Peyer's patch (tissue), 4 donors: ENCODE measurements at regions not wholly inside any gene's neighbourhood (a gene's known extent, or its start where the extent isn't known, plus 50 kb on each side); places are given as distances from the start of the nearest gene placed in this dataset.

Experiments used
- DNase-seq, 3 donors: peaks; one replicate each; pipeline ENCODE4 v3.0.0-alpha.2; 2017 to 2019
- H3K27ac ChIP-seq, 4 donors: fragments of 200-600 bp; sonication (generic); one replicate each; pipeline ENCODE4 v1.5.1; 2016 to 2019
- H3K27me3 ChIP-seq, 2 donors: fragments of 200-600 bp; sonication (generic); one replicate each; pipeline ENCODE4 v1.5.1; 2019
- H3K36me3 ChIP-seq, 3 donors: fragments of 200-600 bp; sonication (generic); one replicate each; pipeline ENCODE4 v1.5.1; 2016 to 2019
- H3K4me1 ChIP-seq, 4 donors: fragments of 200-600 bp; sonication (generic); one replicate each; pipeline ENCODE4 v1.5.1; 2016 to 2019
- H3K4me3 ChIP-seq, 4 donors: fragments of 200-600 bp; sonication (generic); 1 replicate in 3 of 4; 2 replicates in 1 of 4; pipeline ENCODE4 v1.5.1; 2016 to 2019; ENCODE audit warnings: mild to moderate bottlenecking in 1 of 4
- H3K9me3 ChIP-seq, 4 donors: fragments of 200-600 bp; sonication (generic); one replicate each; pipeline ENCODE4 v1.5.1; 2016 to 2019; ENCODE audit warnings: mild to moderate bottlenecking in 1 of 4
- POLR2A ChIP-seq, 2 donors: fragments of 450-650 bp; IDR thresholded peaks; one replicate each; pipeline ENCODE4 v1.5.1; 2017; ENCODE audit warnings: antibody characterized with exemption in 2 of 2, mild to moderate bottlenecking in 2 of 2, moderate library complexity in 2 of 2
- TF ChIP-seq, protein P1 (sequence below), 6 experiments: fragments of 450-650 bp in 4 of 6; fragments of 200-600 bp in 2 of 6; sonication (generic) in 1 of 6; IDR thresholded peaks; one replicate each; pipeline ENCODE4 v1.5.1; 2017 to 2019; ENCODE audit warnings: antibody characterized with exemption in 6 of 6, mild to moderate bottlenecking in 3 of 6, moderate library complexity in 1 of 6

DNA sequence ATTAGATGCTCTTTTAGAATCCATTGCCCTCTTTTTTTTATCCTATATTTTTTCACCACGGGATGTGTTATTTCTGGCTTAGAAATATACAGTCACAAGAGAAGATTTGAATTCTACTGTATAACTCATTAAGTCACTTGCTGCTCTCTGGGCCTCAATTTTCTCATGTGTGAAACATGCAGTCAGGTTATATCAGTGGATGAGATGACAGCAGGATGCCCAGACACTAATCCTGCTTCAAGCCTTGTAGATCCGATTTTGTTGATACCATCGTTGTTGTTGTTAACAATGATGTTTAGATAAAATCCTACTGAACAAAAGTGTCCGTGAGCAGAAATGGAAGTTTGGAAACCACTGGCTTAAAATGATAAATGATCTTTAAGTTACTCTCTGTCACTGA is 421.9 kb upstream of the DMAC1 start:
- no peak for TF ChIP-seq POLR2A (IDR thresholded peaks at IDR 0.05)
- TF ChIP-seq, protein P1, sequence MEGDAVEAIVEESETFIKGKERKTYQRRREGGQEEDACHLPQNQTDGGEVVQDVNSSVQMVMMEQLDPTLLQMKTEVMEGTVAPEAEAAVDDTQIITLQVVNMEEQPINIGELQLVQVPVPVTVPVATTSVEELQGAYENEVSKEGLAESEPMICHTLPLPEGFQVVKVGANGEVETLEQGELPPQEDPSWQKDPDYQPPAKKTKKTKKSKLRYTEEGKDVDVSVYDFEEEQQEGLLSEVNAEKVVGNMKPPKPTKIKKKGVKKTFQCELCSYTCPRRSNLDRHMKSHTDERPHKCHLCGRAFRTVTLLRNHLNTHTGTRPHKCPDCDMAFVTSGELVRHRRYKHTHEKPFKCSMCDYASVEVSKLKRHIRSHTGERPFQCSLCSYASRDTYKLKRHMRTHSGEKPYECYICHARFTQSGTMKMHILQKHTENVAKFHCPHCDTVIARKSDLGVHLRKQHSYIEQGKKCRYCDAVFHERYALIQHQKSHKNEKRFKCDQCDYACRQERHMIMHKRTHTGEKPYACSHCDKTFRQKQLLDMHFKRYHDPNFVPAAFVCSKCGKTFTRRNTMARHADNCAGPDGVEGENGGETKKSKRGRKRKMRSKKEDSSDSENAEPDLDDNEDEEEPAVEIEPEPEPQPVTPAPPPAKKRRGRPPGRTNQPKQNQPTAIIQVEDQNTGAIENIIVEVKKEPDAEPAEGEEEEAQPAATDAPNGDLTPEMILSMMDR (IDR thresholded peaks at IDR 0.05) = no peak
- Histone ChIP-seq H3K27ac (no peak overlapping the region), H3K4me1 (no peaks in the 10 kb centered on the region), H3K4me3 (no peak overlapping the region), H3K9me3 (no peaks in the 10 kb centered on the region), H3K27me3 (no peaks in the 10 kb centered on the region), H3K36me3 (no peaks in the 10 kb centered on the region)
- DNase-seq = no peak

DNA sequence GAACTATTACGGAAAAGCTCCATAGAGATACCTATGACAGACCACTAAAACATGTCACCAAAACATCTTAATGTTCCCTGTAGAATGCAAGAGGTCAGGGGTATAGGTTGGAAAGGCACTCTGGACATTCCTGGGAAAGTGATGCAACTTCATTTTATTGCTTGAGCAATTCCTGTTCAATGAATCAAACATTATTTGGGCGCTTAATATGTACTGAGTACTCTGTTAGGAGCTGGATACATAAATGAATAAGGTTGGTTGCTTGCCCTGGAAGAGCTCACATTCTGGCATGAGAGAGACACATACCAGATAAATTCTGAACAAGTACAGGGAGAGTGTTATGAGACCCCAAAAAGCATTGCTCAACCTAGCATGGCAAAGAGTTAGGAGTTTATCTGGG is 408.9 kb upstream of the DMAC1 start:
- DNase-seq = no peak
- TF ChIP-seq POLR2A (IDR thresholded peaks at IDR 0.05) = no peak
- TF ChIP-seq, protein P1 (IDR thresholded peaks at IDR 0.05) = no peak
- Histone ChIP-seq H3K36me3 (no peaks in the 10 kb centered on the region), H3K4me1 (no peaks in the 10 kb centered on the region), H3K9me3 (no peaks in the 10 kb centered on the region), H3K27ac (no peak overlapping the region), H3K4me3 (no peak overlapping the region), H3K27me3 (no peaks in the 10 kb centered on the region)

DNA sequence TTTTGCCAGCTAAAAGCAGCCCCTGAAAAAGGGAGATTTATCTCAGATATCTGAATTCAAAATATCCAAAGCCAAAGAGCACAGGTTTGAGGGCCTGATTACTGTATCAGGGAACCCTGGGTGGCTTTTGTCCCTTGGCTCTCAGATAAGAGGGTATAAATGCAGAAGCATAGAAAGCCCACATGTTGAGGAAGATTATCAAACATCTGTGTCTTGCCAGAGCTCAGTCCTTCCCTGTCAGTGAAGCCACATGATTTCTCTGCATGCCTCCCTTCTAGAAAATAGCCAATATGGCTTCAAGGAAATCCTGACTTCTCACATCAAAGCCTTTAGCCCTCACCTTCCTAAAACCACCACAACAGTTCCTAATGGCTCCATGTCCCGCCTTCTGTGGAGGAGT is 408.0 kb upstream of the DMAC1 start:
- Histone ChIP-seq H3K9me3 (no peaks in the 10 kb centered on the region), H3K4me3 (no peak overlapping the region), H3K27me3 (no peaks in the 10 kb centered on the region), H3K4me1 (no peaks in the 10 kb centered on the region), H3K27ac (no peak overlapping the region), H3K36me3 (no peaks in the 10 kb centered on the region)
- TF ChIP-seq, protein P1 (IDR thresholded peaks at IDR 0.05) = no peak
- TF ChIP-seq POLR2A (IDR thresholded peaks at IDR 0.05) = no peak
- DNase-seq = no peak

DNA sequence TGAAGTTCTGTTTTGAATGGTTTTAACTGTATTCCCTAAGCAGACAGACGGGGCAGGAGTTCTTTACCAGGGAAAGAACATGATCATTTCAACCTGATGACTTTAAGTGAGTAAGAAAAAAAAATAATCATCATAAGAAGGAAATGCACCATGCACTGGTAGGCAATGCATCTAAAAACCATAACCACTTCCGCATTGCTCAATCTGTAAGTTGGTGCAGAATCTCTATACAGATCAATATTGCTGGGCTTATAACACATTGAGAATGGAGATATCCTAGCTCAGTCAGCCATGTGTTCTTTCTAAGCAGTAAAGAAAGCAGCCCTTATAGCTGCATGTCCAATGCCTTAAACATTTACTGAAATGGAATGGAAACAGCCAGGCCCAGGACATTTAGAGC is 407.1 kb upstream of the DMAC1 start:
- Histone ChIP-seq H3K27ac (no peak overlapping the region), H3K4me3 (no peak overlapping the region), H3K36me3 (no peaks in the 10 kb centered on the region), H3K9me3 (no peaks in the 10 kb centered on the region), H3K27me3 (no peaks in the 10 kb centered on the region), H3K4me1 (no peaks in the 10 kb centered on the region)
- DNase-seq = no peak
- TF ChIP-seq, protein P1 (IDR thresholded peaks at IDR 0.05) = no peak
- TF ChIP-seq POLR2A (IDR thresholded peaks at IDR 0.05) = no peak

DNA sequence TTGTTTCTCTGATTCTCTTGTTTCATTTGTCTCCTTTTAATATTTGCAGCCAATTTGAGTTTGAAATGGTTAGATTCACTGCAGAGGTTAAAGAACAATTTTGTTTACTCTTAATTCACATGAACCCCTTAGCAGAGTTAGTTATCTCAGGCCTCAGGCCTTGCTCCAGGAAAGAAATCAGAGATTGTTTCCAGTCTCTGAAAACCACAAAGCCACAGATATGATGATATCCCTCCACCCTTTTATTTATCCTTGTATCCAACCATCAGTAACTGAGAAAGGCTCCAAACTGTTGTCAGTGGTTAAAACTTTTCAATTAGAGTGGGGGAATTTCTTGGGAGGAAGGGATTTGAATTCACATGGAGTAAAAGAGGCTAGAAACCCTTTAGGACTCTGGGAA is 406.0 kb upstream of the DMAC1 start:
- Histone ChIP-seq H3K9me3 (no peaks in the 10 kb centered on the region), H3K4me1 (no peaks in the 10 kb centered on the region), H3K36me3 (no peaks in the 10 kb centered on the region), H3K27ac (no peak overlapping the region), H3K4me3 (no peak overlapping the region), H3K27me3 (no peaks in the 10 kb centered on the region)
- no peak for TF ChIP-seq POLR2A (IDR thresholded peaks at IDR 0.05)
- TF ChIP-seq, protein P1 (IDR thresholded peaks at IDR 0.05) = no peak
- DNase-seq = no peak

DNA sequence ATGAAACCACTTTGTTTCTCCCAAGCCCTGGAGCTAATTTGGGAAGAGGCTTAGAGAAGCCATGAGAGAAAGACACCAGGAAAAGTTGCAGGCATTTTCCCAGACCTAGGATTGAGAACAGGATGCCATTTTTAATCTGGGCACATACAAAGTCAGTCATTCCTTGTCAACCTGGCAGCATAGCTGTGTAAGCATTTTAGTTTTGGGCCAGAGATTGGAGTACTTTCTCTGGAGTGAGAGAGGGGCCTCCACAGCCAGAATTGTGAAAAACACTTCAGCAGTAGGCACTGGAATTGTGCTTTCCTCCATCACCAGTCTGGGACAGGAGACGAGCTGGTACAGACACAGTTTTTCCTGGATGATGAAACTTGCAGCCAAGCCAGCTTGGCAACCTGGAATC is 390.3 kb upstream of the DMAC1 start:
- no peak overlapping the region for H3K4me3 ChIP-seq
- no peaks in the 10 kb centered on the region for H3K4me1 ChIP-seq
- no peak for DNase-seq
- H3K27me3 ChIP-seq = no peaks in the 10 kb centered on the region
- H3K9me3 ChIP-seq = peaks cover 0 to 15% (median 0%) of the 10 kb centered on the region in 4 donors
- H3K36me3 ChIP-seq = no peaks in the 10 kb centered on the region
- TF ChIP-seq, protein P1 (IDR thresholded peaks at IDR 0.05) = no peak
- TF ChIP-seq POLR2A (IDR thresholded peaks at IDR 0.05) = no peak
- H3K27ac ChIP-seq = no peak overlapping the region
